ENCODE measurements at regions not wholly inside any gene's neighbourhood (a gene's known extent, or its start where the extent isn't known, plus 50 kb on each side); places are given as distances from the start of the nearest gene placed in this dataset.

DNA sequence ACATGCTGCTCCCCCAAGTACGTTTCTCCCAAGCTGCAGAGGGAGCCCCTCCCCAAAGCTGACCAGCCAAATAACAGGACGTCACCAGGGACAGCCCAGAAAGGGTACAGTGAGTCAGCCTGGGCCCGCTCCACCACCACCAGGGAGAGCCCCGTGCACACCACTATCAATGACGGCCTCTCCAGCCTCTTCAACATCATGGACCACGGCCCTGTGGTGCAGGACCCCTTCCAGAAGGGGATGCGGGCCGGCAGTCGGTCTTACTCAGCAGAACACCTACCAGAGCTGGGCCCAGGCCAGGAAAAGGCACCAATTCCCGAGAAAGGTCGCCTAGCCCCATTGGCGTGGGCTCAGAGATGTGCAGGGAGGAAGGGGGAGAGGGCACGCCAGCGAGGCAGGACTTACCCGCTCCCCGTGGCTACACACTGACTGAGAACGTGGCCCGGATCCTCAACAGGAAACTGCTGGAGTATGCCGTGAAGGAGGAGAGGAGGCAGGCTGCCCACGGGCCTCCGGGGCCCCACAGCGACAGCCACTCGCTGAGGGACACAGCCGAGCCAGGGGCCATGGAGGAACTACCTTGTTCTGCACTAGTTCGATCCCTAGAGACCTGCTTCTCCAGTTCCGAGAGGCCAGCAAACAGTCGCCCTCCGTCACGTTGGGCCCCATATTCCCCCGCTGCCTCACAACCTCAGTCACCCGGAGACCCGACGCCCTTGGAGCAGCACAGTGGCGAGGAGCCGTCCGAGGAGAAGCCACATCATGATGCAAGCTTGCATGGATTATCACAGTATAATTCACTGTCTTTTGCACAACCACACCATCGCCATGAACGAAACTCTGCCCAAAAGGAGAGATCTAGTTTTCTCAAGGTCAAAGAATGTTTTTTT, 815.9 kb upstream of the KLHL1 start:
- H3K27ac ChIP-seq (ENCODE audit: extremely low read length, insufficient read depth, low read length): no peak overlapping the region
- POLR2A ChIA-PET: no interaction called here
- H3K9ac ChIP-seq (ENCODE audit: insufficient read depth, low read depth, low read length): no peak overlapping the region
- no peak for DNase-seq (ENCODE audit: low spot score)
- no peak overlapping the region for H2AFZ ChIP-seq (ENCODE audit: low read length)
- CTCF ChIA-PET (ENCODE audit: low intra/inter-chr PET ratio, low total read pairs): no interaction called here
- WGBS (ENCODE audit: low lambda C conversion rate): 31% methylated on average over 20 of the region's 38 CpGs
- 0 out of 2 replicates have a peak, but pooled peaks cover 9% of the 10 kb centered on the region for H3K4me1 ChIP-seq (ENCODE audit: insufficient read depth, low read length)
- H4K20me1 ChIP-seq (ENCODE audit: insufficient read depth, low read length): no peaks in the 10 kb centered on the region
- H3K79me2 ChIP-seq (ENCODE audit: insufficient read depth, low read length): no peaks in the 10 kb centered on the region
- peak overlapping the region; percentile 30; the same call in 1 of the 2 replicates for H3K4me2 ChIP-seq (ENCODE audit: low read depth, low read length)
- H3K36me3 ChIP-seq (replicated peaks in 1 of 2; ENCODE audit: control insufficient read depth in 1 of 2, insufficient read depth in 2 of 2, low read length in 2 of 2): no peaks in the 10 kb centered on the region
- ATAC-seq: peak; percentile 61
- no TSS peak for BruUV-seq (replicated peaks)
- H3K4me3 ChIP-seq (replicated peaks in 1 of 3; ENCODE audit: insufficient read depth in 1 of 3, low read depth in 2 of 3, low read length in 3 of 3): no peak overlapping the region
- FAIRE-seq: no peak
- TF ChIP-seq FOSL2 (CRISPR knock-in tag; IDR thresholded peaks at IDR 0.05) (0 out of 2 replicates have a peak, but pooled peaks have one; percentile 13), ATF4 (CRISPR knock-in tag; IDR thresholded peaks at IDR 0.05) (peak in 1 of 2 experiments; percentile 44; a peak in 1 of 4 replicates), GZF1 (CRISPR knock-in tag; IDR thresholded peaks at IDR 0.05) (no peak)
- no peaks in the 10 kb centered on the region for H3K27me3 ChIP-seq (ENCODE audit: control insufficient read depth in 1 of 2, insufficient read depth in 2 of 2, low read length in 2 of 2)
- in situ Hi-C loops (cut with HindIII; ENCODE audit: extremely low pct_ligation_motif_present, low pct_unique_long_range_greater_than_20kb): no loop called here
- no peaks in the 10 kb centered on the region for H3K9me3 ChIP-seq (ENCODE audit: low read length)
- intact Hi-C loops (cut with micrococcal nuclease; ENCODE audit: unreplicated experiment): no loop called here

- WGBS (ENCODE audit: low lambda C conversion rate): 0% methylated on average over 1 of the region's 1 CpG
- TF ChIP-seq HNF4G (IDR thresholded peaks at IDR 0.05; ENCODE audit: borderline replicate concordance, low read depth, low read length) (no peak), HNF4G (CRISPR knock-in tag; IDR thresholded peaks at IDR 0.05; ENCODE audit: borderline replicate concordance, low read depth) (no peak), ZSCAN12 (CRISPR knock-in tag; IDR thresholded peaks at IDR 0.05) (no peak), PCBP1 (IDR thresholded peaks at IDR 0.05; ENCODE audit: borderline replicate concordance, low read depth, low read length) (no peak), HNF4A (CRISPR knock-in tag; IDR thresholded peaks at IDR 0.05) (no peak), IRF1 (CRISPR knock-in tag; IDR thresholded peaks at IDR 0.05; ENCODE audit: low read depth) (no peak)
- TF ChIP-seq, protein P1, sequence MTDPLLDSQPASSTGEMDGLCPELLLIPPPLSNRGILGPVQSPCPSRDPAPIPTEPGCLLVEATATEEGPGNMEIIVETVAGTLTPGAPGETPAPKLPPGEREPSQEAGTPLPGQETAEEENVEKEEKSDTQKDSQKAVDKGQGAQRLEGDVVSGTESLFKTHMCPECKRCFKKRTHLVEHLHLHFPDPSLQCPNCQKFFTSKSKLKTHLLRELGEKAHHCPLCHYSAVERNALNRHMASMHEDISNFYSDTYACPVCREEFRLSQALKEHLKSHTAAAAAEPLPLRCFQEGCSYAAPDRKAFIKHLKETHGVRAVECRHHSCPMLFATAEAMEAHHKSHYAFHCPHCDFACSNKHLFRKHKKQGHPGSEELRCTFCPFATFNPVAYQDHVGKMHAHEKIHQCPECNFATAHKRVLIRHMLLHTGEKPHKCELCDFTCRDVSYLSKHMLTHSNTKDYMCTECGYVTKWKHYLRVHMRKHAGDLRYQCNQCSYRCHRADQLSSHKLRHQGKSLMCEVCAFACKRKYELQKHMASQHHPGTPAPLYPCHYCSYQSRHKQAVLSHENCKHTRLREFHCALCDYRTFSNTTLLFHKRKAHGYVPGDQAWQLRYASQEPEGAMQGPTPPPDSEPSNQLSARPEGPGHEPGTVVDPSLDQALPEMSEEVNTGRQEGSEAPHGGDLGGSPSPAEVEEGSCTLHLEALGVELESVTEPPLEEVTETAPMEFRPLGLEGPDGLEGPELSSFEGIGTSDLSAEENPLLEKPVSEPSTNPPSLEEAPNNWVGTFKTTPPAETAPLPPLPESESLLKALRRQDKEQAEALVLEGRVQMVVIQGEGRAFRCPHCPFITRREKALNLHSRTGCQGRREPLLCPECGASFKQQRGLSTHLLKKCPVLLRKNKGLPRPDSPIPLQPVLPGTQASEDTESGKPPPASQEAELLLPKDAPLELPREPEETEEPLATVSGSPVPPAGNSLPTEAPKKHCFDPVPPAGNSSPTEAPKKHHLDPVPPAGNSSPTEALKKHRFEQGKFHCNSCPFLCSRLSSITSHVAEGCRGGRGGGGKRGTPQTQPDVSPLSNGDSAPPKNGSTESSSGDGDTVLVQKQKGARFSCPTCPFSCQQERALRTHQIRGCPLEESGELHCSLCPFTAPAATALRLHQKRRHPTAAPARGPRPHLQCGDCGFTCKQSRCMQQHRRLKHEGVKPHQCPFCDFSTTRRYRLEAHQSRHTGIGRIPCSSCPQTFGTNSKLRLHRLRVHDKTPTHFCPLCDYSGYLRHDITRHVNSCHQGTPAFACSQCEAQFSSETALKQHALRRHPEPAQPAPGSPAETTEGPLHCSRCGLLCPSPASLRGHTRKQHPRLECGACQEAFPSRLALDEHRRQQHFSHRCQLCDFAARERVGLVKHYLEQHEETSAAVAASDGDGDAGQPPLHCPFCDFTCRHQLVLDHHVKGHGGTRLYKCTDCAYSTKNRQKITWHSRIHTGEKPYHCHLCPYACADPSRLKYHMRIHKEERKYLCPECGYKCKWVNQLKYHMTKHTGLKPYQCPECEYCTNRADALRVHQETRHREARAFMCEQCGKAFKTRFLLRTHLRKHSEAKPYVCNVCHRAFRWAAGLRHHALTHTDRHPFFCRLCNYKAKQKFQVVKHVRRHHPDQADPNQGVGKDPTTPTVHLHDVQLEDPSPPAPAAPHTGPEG (CRISPR knock-in tag; IDR thresholded peaks at IDR 0.05): no peak
Observed at GRCh38 chr13:70911286-70911685, 803.0 kb upstream of the KLHL1 start.

More at GRCh38 chr13:70911286-70911685, 803.0 kb upstream of the KLHL1 start:
- Histone ChIP-seq H3K36me3 (replicated peaks in 1 of 2; ENCODE audit: control insufficient read depth in 1 of 2, insufficient read depth in 2 of 2, low read length in 2 of 2) (no peaks in the 10 kb centered on the region), H4K20me1 (ENCODE audit: insufficient read depth, low read length) (no peaks in the 10 kb centered on the region), H3K4me1 (ENCODE audit: insufficient read depth, low read length) (no peaks in the 10 kb centered on the region), H2AFZ (ENCODE audit: low read length) (no peak overlapping the region), H3K27me3 (ENCODE audit: control insufficient read depth in 1 of 2, insufficient read depth in 2 of 2, low read length in 2 of 2) (no peaks in the 10 kb centered on the region), H3K4me3 (replicated peaks in 1 of 3; ENCODE audit: insufficient read depth in 1 of 3, low read depth in 2 of 3, low read length in 3 of 3) (no peak overlapping the region), H3K9me3 (ENCODE audit: low read length) (no peaks in the 10 kb centered on the region), H3K79me2 (ENCODE audit: insufficient read depth, low read length) (no peaks in the 10 kb centered on the region), H3K27ac (ENCODE audit: extremely low read length, insufficient read depth, low read length) (no peak overlapping the region), H3K4me2 (ENCODE audit: low read depth, low read length) (no peak overlapping the region), H3K9ac (ENCODE audit: insufficient read depth, low read depth, low read length) (no peak overlapping the region)
- FAIRE-seq (no peak), DNase-seq (ENCODE audit: low spot score) (no peak), ATAC-seq (no peak)
- intact Hi-C loops (cut with micrococcal nuclease; ENCODE audit: unreplicated experiment) (no loop called here), in situ Hi-C loops (cut with HindIII; ENCODE audit: extremely low pct_ligation_motif_present, low pct_unique_long_range_greater_than_20kb) (no loop called here)
- POLR2A ChIA-PET: no interaction called here
- BruUV-seq (replicated peaks): no TSS peak
- CTCF ChIA-PET (ENCODE audit: low intra/inter-chr PET ratio, low total read pairs): no interaction called here
